Gastrocnemius medialis (tissue), 4 donors: ENCODE measurements at regions not wholly inside any gene's neighbourhood (a gene's known extent, or its start where the extent isn't known, plus 50 kb on each side); places are given as distances from the start of the nearest gene placed in this dataset.

ENCODE experiments used
- ATAC-seq, 2 donors: fragments of 150-250 bp; one replicate each; pipeline ENCODE4 v1.9.1; 2016
- DNase-seq, 2 donors: peaks; one replicate each; pipeline ENCODE4 v3.0.0-alpha.2; 2019
- H3K27ac ChIP-seq, 4 donors: fragments of 200-600 bp; sonication (generic); 1 replicate in 1 of 4; 2 replicates in 3 of 4; pipeline ENCODE4 v1.5.1; 2016 to 2018; ENCODE audit warnings: mild to moderate bottlenecking in 2 of 4, moderate library complexity in 1 of 4
- H3K27me3 ChIP-seq, 3 donors: fragments of 200-600 bp; sonication (generic) in 2 of 3; 1 replicate in 1 of 3; 2 replicates in 2 of 3; pipeline versions ENCODE4 v1.5.1 to v1.6.0; 2016 to 2019; ENCODE audit warnings: mild to moderate bottlenecking in 1 of 3, moderate library complexity in 1 of 3
- H3K36me3 ChIP-seq, 2 donors: fragments of 200-600 bp; sonication (generic) in 1 of 2; one replicate each; pipeline ENCODE4 v1.5.1; 2017 to 2018
- H3K4me1 ChIP-seq, 2 donors: fragments of 200-600 bp; sonication (generic) in 1 of 2; one replicate each; pipeline ENCODE4 v1.5.1; 2016 to 2017; ENCODE audit warnings: mild to moderate bottlenecking in 2 of 2
- H3K4me3 ChIP-seq, 4 donors: fragments of 200-600 bp; sonication (generic) in 3 of 4; 1 replicate in 1 of 4; 2 replicates in 3 of 4; pipeline ENCODE4 v1.5.1; 2016 to 2019; ENCODE audit warnings: mild to moderate bottlenecking in 2 of 4
- H3K9me3 ChIP-seq, 3 donors: fragments of 200-600 bp; sonication (generic) in 2 of 3; 1 replicate in 1 of 3; 2 replicates in 2 of 3; pipeline ENCODE4 v1.5.1; 2016 to 2019
- CTCF ChIP-seq, 5 experiments: fragments of 450-650 bp in 3 of 5; fragments of 200-600 bp in 2 of 5; sonication (generic) in 2 of 5; IDR thresholded peaks in 4 of 5; conservative IDR thresholded peaks in 1 of 5; 1 replicate in 4 of 5; 2 replicates in 1 of 5; pipeline ENCODE4 v1.5.1; 2016 to 2019; ENCODE audit warnings: antibody characterized with exemption in 5 of 5, mild to moderate bottlenecking in 3 of 5, moderate library complexity in 3 of 5
- POLR2A ChIP-seq, 2 donors: fragments of 450-650 bp; IDR thresholded peaks; one replicate each; pipeline ENCODE4 v1.6.1; 2017; ENCODE audit warnings: antibody characterized with exemption in 2 of 2, mild to moderate bottlenecking in 2 of 2, moderate library complexity in 2 of 2
- in situ Hi-C, 4 donors: fragments of 200-750 bp; cut with MboI; loops; one replicate each; pipeline versions ENCODE4 v1.15.0 to v1.8.0; 2017; ENCODE audit warnings: low sequenced_read_pairs in 4 of 4
- intact Hi-C: fragments of 100-400 bp; cut with DNase I; formaldehyde crosslinking; loops from one replicate; pipeline ENCODE4 v1.15.1; 2023; ENCODE audit warnings: low total_unique reads

GRCh38 chr2:181380581-181380980 lies 76.6 kb upstream of the ITGA4 start:
- Histone ChIP-seq H3K27me3 (no peaks in the 10 kb centered on the region), H3K4me1 (no peaks in the 10 kb centered on the region), H3K27ac (no peak overlapping the region), H3K36me3 (no peaks in the 10 kb centered on the region), H3K9me3 (no peaks in the 10 kb centered on the region), H3K4me3 (no peak overlapping the region)
- DNase-seq (no peak), ATAC-seq (no peak)
- TF ChIP-seq POLR2A (IDR thresholded peaks at IDR 0.05) (no peak), CTCF (IDR thresholded peaks at IDR 0.05 in 4 of 5, conservative IDR thresholded peaks at IDR 0.05 in 1 of 5) (no peak)
- intact Hi-C loops (no loop called here), in situ Hi-C loops (no loop called here)

- Histone ChIP-seq H3K4me1 (no peaks in the 10 kb centered on the region), H3K9me3 (no peaks in the 10 kb centered on the region), H3K36me3 (no peaks in the 10 kb centered on the region), H3K27me3 (no peaks in the 10 kb centered on the region), H3K4me3 (no peak overlapping the region), H3K27ac (no peak overlapping the region)
- DNase-seq = no peak
- TF ChIP-seq POLR2A (IDR thresholded peaks at IDR 0.05) = no peak
- no peak for TF ChIP-seq CTCF (IDR thresholded peaks at IDR 0.05 in 4 of 5, conservative IDR thresholded peaks at IDR 0.05 in 1 of 5)
- ATAC-seq = no peak
- intact Hi-C loops (no loop called here), in situ Hi-C loops (no loop called here)
Measured at GRCh38 chr2:181384923-181385322, 72.3 kb upstream of the ITGA4 start.

GRCh38 chr2:181389524-181389923 lies 67.7 kb upstream of the ITGA4 start:
- no peaks in the 10 kb centered on the region for H3K27me3 ChIP-seq
- H3K4me3 ChIP-seq = no peak overlapping the region
- TF ChIP-seq POLR2A (IDR thresholded peaks at IDR 0.05) (no peak), CTCF (IDR thresholded peaks at IDR 0.05 in 4 of 5, conservative IDR thresholded peaks at IDR 0.05 in 1 of 5) (no peak)
- H3K4me1 ChIP-seq = no peaks in the 10 kb centered on the region
- no peaks in the 10 kb centered on the region for H3K36me3 ChIP-seq
- DNase-seq = no peak
- intact Hi-C loops = no loop called here
- no peak for ATAC-seq
- no peak overlapping the region for H3K27ac ChIP-seq
- in situ Hi-C loops = no loop called here
- H3K9me3 ChIP-seq = no peaks in the 10 kb centered on the region

- in situ Hi-C loops = no loop called here
- H3K4me1 ChIP-seq = no peaks in the 10 kb centered on the region
- no peak for DNase-seq
- H3K36me3 ChIP-seq = no peaks in the 10 kb centered on the region
- H3K27ac ChIP-seq = no peak overlapping the region
- H3K9me3 ChIP-seq = no peaks in the 10 kb centered on the region
- no peak for TF ChIP-seq POLR2A (IDR thresholded peaks at IDR 0.05)
- TF ChIP-seq CTCF (IDR thresholded peaks at IDR 0.05 in 4 of 5, conservative IDR thresholded peaks at IDR 0.05 in 1 of 5) = no peak
- intact Hi-C loops = no loop called here
- H3K4me3 ChIP-seq = no peak overlapping the region
- no peaks in the 10 kb centered on the region for H3K27me3 ChIP-seq
- no peak for ATAC-seq
Measured at GRCh38 chr2:181393472-181393871, 63.7 kb upstream of the ITGA4 start.

- in situ Hi-C loops = no loop called here
Measured at GRCh38 chr2:181394741-181395437, 62.3 kb upstream of the ITGA4 start.

More at GRCh38 chr2:181394741-181395437, 62.3 kb upstream of the ITGA4 start:
- Histone ChIP-seq H3K36me3 (no peaks in the 10 kb centered on the region), H3K27ac (no peak overlapping the region), H3K4me3 (no peak overlapping the region), H3K4me1 (no peaks in the 10 kb centered on the region), H3K9me3 (no peaks in the 10 kb centered on the region), H3K27me3 (no peaks in the 10 kb centered on the region)
- TF ChIP-seq CTCF (IDR thresholded peaks at IDR 0.05 in 4 of 5, conservative IDR thresholded peaks at IDR 0.05 in 1 of 5) (no peak), POLR2A (IDR thresholded peaks at IDR 0.05) (no peak)
- ATAC-seq = no peak
- intact Hi-C loops = no loop called here
- no peak for DNase-seq
